Choroid plexus epithelial cell (primary cell): ENCODE measurements at regions not wholly inside any gene's neighbourhood (a gene's known extent, or its start where the extent isn't known, plus 50 kb on each side); places are given as distances from the start of the nearest gene placed in this dataset.

Experiments
- DNase-seq: peaks from one replicate; pipeline ENCODE4 v3.0.0-alpha.2; 2010; ENCODE audit warnings: low read depth
- H3K4me3 ChIP-seq: 2 replicates; pipeline ENCODE4 v1.5.1; 2011; ENCODE audit warnings: low read depth, mild to moderate bottlenecking, control low read depth, low read length, moderate library complexity
- CTCF ChIP-seq: conservative IDR thresholded peaks from 2 replicates; pipeline ENCODE4 v1.5.1; 2011; ENCODE audit warnings: low read depth, mild to moderate bottlenecking, control low read depth, inconsistent platforms, low read length, moderate library complexity

DNA sequence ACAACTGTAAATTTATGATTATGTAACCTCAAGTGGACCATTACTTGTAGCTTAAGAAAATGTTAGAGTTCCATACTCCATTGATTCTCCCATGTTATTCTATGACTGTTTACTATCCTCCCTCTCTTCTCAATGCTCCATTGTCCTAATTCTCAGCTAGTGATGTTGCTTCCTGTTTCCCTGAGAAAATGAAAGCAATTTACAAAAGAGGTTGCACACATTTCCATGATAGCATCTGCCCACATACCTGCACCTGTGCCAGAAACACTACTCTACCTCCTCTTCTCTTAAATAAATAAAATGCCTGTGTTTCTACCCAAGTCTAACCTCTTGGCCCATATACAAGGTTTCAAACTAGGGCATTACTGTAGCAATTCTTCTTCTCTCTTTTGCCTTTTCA lies 1620.9 kb downstream of the FAM181B start:
- DNase-seq: no peak
- H3K4me3 ChIP-seq: no peak overlapping the region
- no peak for TF ChIP-seq CTCF

DNA sequence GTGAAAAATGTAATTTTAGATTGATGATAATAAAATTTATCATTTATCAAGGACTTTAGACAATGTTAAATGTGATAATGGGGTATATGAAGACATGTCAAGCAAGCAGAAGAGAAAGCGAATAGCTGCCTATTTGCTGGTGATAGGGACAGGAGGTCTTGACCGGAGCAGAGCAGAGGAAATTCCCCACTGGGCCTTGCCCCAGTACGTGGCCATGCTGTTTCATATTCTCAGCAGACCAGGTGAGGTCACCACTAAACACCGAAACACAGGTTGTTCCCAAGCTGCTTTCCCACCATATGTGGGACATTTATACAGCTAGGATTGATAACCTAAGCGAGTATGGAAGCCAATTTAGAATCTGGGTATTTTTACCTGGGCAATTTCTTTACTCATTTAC lies 1629.6 kb downstream of the FAM181B start:
- no peak for DNase-seq
- no peak overlapping the region for H3K4me3 ChIP-seq
- TF ChIP-seq CTCF: no peak

GRCh38 chr11:81098471-81098870 lies 1635.2 kb downstream of the FAM181B start:
- no peak overlapping the region for H3K4me3 ChIP-seq
- no peak for DNase-seq
- TF ChIP-seq CTCF: no peak

DNA sequence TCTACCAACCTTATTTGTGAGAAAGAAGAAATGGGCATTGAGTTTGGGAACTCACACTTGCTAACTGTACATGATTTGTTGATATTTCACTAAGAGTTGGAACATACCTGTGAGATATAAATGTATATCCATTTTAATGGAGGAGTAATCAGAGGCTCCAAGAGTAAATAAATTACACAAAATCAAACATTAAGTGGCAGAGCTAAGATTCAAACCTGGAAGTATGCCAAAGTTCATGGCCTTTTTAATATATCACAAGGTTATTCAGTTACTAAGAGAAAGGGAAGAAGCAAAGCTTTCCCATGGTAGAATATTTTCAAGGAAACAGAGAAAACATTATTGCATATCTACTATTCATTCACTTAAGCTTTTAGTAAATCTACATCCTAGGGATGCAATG lies 1641.1 kb downstream of the FAM181B start:
- no peak for TF ChIP-seq CTCF
- DNase-seq: no peak
- no peak overlapping the region for H3K4me3 ChIP-seq

GRCh38 chr11:81089242-81089641 lies 1644.4 kb downstream of the FAM181B start:
- no peak for DNase-seq
- H3K4me3 ChIP-seq: no peak overlapping the region
- TF ChIP-seq CTCF: no peak

- TF ChIP-seq CTCF: no peak
- no peak overlapping the region for H3K4me3 ChIP-seq
- peak; percentile 58 for DNase-seq
Observed at GRCh38 chr11:81080476-81080875, 1639.6 kb upstream of the TENM4 start.

DNA sequence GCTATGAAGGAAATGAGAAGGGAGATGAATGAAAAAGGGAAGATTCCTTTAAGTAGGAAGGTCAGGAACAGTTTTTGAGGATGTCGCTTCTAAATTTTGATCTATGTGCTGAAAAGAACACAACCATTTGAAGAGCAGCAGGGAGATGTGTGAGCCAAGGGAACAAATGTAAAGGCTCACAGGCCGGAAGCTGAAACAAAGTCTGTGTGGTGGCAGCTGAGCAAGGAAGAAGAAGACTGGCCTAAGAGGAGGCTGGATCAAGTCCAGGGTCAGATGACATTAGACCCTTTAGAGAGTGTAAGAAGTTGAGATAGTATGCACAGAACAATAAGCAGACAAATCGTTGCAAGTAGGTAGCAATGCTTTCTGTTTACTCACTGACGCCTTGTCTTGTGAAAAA lies 1631.4 kb upstream of the TENM4 start:
- TF ChIP-seq CTCF: no peak
- no peak overlapping the region for H3K4me3 ChIP-seq
- no peak for DNase-seq
